ENCODE measurements at regions not wholly inside any gene's neighbourhood (a gene's known extent, or its start where the extent isn't known, plus 50 kb on each side); places are given as distances from the start of the nearest gene placed in this dataset.
A peak's percentile ranks its signal among the peaks of the same experiment; 100 is the strongest.
"Not testable (repeated sequence)": the region's sequence is repeated elsewhere in the genome, so short reads cannot be mapped to it uniquely, and the experiment has no call there.

DNA sequence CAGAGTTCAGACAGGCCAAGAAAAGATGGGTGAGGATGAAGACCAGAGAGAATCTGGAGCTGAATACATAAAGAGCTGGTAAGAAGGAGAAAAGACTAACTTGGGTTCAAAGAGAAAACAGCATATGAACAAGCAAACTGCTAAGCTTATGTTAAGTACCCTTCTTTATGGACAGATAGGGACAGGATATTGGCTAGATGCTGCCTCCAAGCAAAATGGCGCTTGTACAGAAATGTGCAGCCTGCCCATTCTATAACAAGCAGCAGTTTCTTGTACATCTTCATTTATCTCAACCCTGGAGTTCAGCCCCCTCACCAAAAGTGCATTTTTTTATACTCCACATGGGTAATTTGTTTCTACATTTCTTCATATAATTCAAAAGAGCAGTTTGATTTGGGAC is 184.5 kb downstream of the RMST start:
- TF ChIP-seq, protein P1, sequence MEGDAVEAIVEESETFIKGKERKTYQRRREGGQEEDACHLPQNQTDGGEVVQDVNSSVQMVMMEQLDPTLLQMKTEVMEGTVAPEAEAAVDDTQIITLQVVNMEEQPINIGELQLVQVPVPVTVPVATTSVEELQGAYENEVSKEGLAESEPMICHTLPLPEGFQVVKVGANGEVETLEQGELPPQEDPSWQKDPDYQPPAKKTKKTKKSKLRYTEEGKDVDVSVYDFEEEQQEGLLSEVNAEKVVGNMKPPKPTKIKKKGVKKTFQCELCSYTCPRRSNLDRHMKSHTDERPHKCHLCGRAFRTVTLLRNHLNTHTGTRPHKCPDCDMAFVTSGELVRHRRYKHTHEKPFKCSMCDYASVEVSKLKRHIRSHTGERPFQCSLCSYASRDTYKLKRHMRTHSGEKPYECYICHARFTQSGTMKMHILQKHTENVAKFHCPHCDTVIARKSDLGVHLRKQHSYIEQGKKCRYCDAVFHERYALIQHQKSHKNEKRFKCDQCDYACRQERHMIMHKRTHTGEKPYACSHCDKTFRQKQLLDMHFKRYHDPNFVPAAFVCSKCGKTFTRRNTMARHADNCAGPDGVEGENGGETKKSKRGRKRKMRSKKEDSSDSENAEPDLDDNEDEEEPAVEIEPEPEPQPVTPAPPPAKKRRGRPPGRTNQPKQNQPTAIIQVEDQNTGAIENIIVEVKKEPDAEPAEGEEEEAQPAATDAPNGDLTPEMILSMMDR (IDR thresholded peaks at IDR 0.05; ENCODE audit: insufficient read depth, low read length, poor library complexity, severe bottlenecking) = no peak
- no peak overlapping the region for H3K4me3 ChIP-seq (ENCODE audit: low read depth, low read length)
- no peak for DNase-seq (ENCODE audit: low read depth)
- no peaks in the 10 kb centered on the region for H3K36me3 ChIP-seq (ENCODE audit: control insufficient read depth, insufficient read depth, low read length)
- no peaks in the 10 kb centered on the region for H3K27me3 ChIP-seq (ENCODE audit: control insufficient read depth, insufficient read depth, low read length)

DNA sequence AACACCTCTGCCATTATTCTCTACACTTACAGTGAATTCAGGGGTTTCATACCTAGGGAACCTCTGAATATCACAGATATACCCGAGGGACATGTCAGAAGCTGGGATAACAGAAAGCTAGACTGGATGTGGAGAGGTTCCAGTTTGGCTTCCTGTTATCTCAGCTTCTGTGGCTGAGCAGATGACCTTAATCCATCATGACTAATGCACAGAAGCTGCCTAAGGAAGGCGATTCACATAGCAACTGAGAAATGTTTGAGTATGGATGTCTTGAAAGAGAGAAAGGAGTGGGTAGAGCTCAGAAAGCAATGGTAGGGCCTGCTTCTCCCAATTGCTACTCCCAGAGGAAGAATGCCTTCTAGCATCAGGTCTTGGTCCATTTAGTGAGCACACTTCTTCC is 187.6 kb downstream of the RMST start:
- DNase-seq (ENCODE audit: low read depth) = peak; percentile 35
- Histone ChIP-seq H3K36me3 (ENCODE audit: control insufficient read depth, insufficient read depth, low read length) (no peaks in the 10 kb centered on the region), H3K4me3 (ENCODE audit: low read depth, low read length) (no peak overlapping the region), H3K27me3 (ENCODE audit: control insufficient read depth, insufficient read depth, low read length) (no peaks in the 10 kb centered on the region)
- TF ChIP-seq, protein P1 (IDR thresholded peaks at IDR 0.05; ENCODE audit: insufficient read depth, low read length, poor library complexity, severe bottlenecking) = no peak

DNA sequence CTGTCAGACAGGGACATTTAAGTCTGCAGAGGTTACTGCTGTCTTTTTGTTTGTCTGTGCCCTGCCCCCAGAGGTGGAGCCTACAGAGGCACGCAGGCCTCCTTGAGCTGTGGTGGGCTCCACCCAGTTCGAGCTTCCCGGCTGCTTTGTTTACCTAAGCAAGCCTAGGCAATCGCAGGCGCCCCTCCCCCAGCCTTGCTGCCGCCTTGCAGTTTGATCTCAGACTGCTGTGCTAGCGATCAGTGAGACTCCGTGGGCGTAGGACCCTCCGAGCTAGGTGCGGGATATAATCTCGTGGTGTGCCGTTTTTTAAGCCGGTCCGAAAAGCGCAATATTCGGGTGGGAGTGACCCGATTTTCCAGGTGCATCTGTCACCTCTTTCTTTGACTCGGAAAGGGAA is 193.9 kb downstream of the RMST start:
- H3K4me3 ChIP-seq (ENCODE audit: low read depth, low read length); DNase-seq (ENCODE audit: low read depth); H3K36me3 ChIP-seq (ENCODE audit: control insufficient read depth, insufficient read depth, low read length); H3K27me3 ChIP-seq (ENCODE audit: control insufficient read depth, insufficient read depth, low read length): not testable (repeated sequence)

DNA sequence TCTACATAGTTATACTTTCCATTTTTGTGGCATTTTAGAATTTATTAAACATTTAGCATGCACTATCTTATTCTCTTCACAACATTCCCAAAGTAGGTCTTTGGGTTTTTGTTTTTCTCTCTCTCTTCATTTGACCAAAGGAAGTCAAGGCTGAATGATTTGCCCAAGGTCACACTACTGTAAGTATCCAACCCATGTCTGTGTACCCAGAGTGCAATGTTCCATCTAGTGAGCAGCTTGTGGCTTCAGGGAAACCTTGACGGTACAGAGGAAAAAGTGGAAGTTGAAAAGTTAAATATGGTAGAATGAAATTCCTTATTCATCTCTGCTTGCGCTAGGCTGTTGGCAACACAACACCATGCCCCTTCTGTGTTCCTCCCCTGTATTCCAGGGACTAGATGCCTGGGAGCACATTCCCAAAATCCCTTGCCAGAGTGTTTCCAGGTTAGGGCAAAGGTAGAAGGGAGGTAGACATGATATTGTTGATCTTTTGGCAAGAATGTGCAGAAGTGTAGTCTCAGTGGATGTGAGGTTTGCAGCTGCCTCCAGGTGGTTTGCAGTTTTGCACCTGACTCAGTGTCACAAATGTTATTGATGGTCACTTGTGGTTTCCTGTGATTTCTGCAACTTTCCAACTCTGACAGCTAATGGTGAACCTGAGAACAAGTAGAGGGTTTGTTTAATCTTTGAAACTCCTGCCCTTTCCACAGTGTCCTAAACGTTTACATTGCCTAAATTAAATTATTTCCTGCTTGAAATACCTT is 196.7 kb downstream of the RMST start:
- Histone ChIP-seq H3K36me3 (ENCODE audit: control insufficient read depth, insufficient read depth, low read length) (no peaks in the 10 kb centered on the region), H3K27me3 (ENCODE audit: control insufficient read depth, insufficient read depth, low read length) (no peaks in the 10 kb centered on the region), H3K4me3 (ENCODE audit: low read depth, low read length) (no peak overlapping the region)
- TF ChIP-seq, protein P1 (IDR thresholded peaks at IDR 0.05; ENCODE audit: insufficient read depth, low read length, poor library complexity, severe bottlenecking) = no peak
- no peak for DNase-seq (ENCODE audit: low read depth)

DNA sequence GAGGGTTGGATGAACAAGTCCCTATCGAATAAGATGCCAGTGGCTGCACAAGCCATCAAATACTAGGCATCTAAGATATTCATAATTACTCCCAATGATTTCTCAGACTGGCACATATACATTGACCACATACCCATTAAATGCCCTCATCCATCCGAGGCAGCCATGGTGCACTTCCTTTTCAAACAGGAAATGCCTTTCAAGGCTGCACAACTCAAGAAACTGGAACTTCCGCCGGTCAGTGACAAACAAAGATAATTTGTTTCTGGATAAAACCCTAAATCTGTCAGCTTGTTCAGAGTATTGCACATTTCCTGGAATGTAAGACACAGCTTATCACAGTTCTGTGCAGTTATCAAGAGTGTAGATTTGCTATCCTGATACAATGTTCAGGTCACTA is 203.7 kb downstream of the RMST start:
- no peaks in the 10 kb centered on the region for H3K27me3 ChIP-seq (ENCODE audit: control insufficient read depth, insufficient read depth, low read length)
- DNase-seq (ENCODE audit: low read depth) = no peak
- no peaks in the 10 kb centered on the region for H3K36me3 ChIP-seq (ENCODE audit: control insufficient read depth, insufficient read depth, low read length)
- no peak overlapping the region for H3K4me3 ChIP-seq (ENCODE audit: low read depth, low read length)
- TF ChIP-seq, protein P1 (IDR thresholded peaks at IDR 0.05; ENCODE audit: insufficient read depth, low read length, poor library complexity, severe bottlenecking) = no peak

DNA sequence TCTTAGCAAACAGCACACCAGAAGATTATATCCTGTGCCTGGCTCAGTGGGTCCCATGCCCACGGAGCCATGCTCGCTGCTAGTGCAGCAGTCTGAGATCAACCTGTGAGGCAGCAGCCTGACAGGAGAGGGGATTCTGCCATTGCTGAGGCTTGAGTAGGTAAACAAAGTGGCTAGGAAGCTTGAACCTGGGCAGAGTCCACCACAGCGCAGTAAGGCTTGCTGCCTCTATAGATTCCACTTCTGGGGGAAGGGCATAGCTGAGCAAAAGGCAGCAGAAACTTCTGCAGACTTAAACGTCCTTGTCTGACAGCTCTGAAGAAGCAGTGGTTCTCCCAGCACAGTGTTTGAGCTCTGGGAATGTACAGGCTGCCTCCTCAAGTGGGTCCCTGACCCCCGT is 210.3 kb downstream of the RMST start:
- DNase-seq (ENCODE audit: low read depth) = no peak
- no peak overlapping the region for H3K4me3 ChIP-seq (ENCODE audit: low read depth, low read length)
- H3K27me3 ChIP-seq (ENCODE audit: control insufficient read depth, insufficient read depth, low read length) = no peaks in the 10 kb centered on the region
- TF ChIP-seq, protein P1 (IDR thresholded peaks at IDR 0.05; ENCODE audit: insufficient read depth, low read length, poor library complexity, severe bottlenecking) = no peak
- H3K36me3 ChIP-seq (ENCODE audit: control insufficient read depth, insufficient read depth, low read length) = no peaks in the 10 kb centered on the region

Measured in kidney epithelial cell (primary cell).